A549 (cell line): ENCODE measurements at regions not wholly inside any gene's neighbourhood (a gene's known extent, or its start where the extent isn't known, plus 50 kb on each side); places are given as distances from the start of the nearest gene placed in this dataset.

ENCODE experiments used
- CEBPB ChIP-seq, 2 experiments: fragments of >200 bp in 1 of 2; sonication (Bioruptor Twin) in 1 of 2; formaldehyde crosslinking in 1 of 2; IDR thresholded peaks; 2 replicates each; pipeline ENCODE4 v1.6.1; 2012 to 2016
- CTCF ChIP-seq: fragments of >200 bp; sonication (Bioruptor Twin); formaldehyde crosslinking; IDR thresholded peaks from 3 replicates; pipeline ENCODE4 v1.5.1; 2016
- EP300 ChIP-seq, 2 experiments: fragments of >200 bp; sonication (Bioruptor Twin); formaldehyde crosslinking; IDR thresholded peaks; 2 replicates in 1 of 2; 3 replicates in 1 of 2; pipeline ENCODE4 v1.6.1; 2016 to 2017
- HMGXB4 ChIP-seq: fragments of 250-450 bp; sonication (Bioruptor Pico); IDR thresholded peaks from 2 replicates; pipeline ENCODE4 v1.5.0; 2021; ENCODE audit warnings: mild to moderate bottlenecking, moderate library complexity, borderline replicate concordance
- JUN ChIP-seq, 2 experiments: fragments of >200 bp; sonication (Bioruptor Twin); formaldehyde crosslinking; IDR thresholded peaks; 2 replicates in 1 of 2; 3 replicates in 1 of 2; pipeline ENCODE4 v1.6.1; 2016 to 2017
- NFE2L2 ChIP-seq: fragments of 150-350 bp; conservative IDR thresholded peaks from 2 replicates; pipeline ENCODE4 v1.6.1; 2014; ENCODE audit warnings: low read length
- NR3C1 ChIP-seq: fragments of >200 bp; sonication (Bioruptor Twin); formaldehyde crosslinking; IDR thresholded peaks from 3 replicates; pipeline ENCODE4 v1.6.1; 2017
- PHF8 ChIP-seq: fragments of 200-600 bp; sonication (generic); IDR thresholded peaks from 2 replicates; pipeline ENCODE4 v1.6.1; 2016; ENCODE audit warnings: low read depth, mild to moderate bottlenecking, antibody characterized with exemption, moderate library complexity, borderline replicate concordance
- POLR2A ChIP-seq: IDR thresholded peaks from 2 replicates; pipeline ENCODE4 v1.6.1; 2012; ENCODE audit warnings: mild to moderate bottlenecking, low read length
- REST ChIP-seq: fragments of 200-600 bp; sonication (generic); IDR thresholded peaks from 2 replicates; pipeline ENCODE4 v1.6.1; 2016; ENCODE audit warnings: antibody characterized with exemption, mild to moderate bottlenecking, moderate library complexity
- TFCP2L1 ChIP-seq: fragments of 250-450 bp; sonication (Bioruptor Pico); IDR thresholded peaks from 2 replicates; pipeline ENCODE4 v1.5.0; 2021; ENCODE audit warnings: mild to moderate bottlenecking
- USF2 ChIP-seq: fragments of 450-650 bp; IDR thresholded peaks from 2 replicates; pipeline ENCODE4 v1.6.1; 2014; ENCODE audit warnings: antibody characterized with exemption

GRCh38 chr10:36573246-36573645 lies 552.2 kb upstream of the ANKRD30A start:
- TF ChIP-seq USF2 (no peak), CTCF (no peak), EP300 (IDR thresholded peaks at IDR 0.05) (no peak), NFE2L2 (no peak), POLR2A (no peak), HMGXB4 (CRISPR knock-in tag) (no peak), NR3C1 (no peak), REST (no peak), JUN (IDR thresholded peaks at IDR 0.05) (no peak), PHF8 (no peak), CEBPB (IDR thresholded peaks at IDR 0.05) (no peak), TFCP2L1 (CRISPR knock-in tag) (no peak)
